ENCODE measurements at regions not wholly inside any gene's neighbourhood (a gene's known extent, or its start where the extent isn't known, plus 50 kb on each side); places are given as distances from the start of the nearest gene placed in this dataset.

DNA sequence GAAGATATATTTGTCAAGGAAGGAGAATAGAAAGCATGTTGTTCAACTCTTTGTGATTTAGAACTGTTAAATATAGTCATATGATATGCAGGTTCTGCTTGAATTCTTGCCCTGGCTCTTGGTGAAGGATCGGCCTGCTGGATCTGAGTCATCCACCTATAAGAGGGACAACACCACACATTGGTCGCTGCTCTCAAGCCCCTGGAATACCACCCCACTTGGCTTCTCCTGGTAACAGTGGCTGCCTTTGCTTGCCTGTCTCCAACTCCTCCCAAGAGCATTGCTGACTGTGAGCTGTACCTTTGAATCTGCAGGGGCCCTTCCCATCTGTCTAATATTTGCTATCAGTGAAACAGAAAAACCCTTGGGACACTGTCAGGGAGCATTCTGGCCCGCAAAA, 78.9 kb upstream of the DGKG start:
- TF ChIP-seq POLR2A (IDR thresholded peaks at IDR 0.05; ENCODE audit: low read depth, low read length) (no peak), JUN (IDR thresholded peaks at IDR 0.05; ENCODE audit: borderline replicate concordance, insufficient read depth, insufficient read length, low read depth) (no peak), POLR2AphosphoS5 (IDR thresholded peaks at IDR 0.05; ENCODE audit: insufficient read depth, low read depth, low read length) (no peak), EZH2 (IDR thresholded peaks at IDR 0.05; ENCODE audit: borderline replicate concordance, low read depth, low read length, severe bottlenecking) (no peak), FOS (IDR thresholded peaks at IDR 0.05; ENCODE audit: borderline replicate concordance, insufficient read depth, low read length) (no peak)
- TF ChIP-seq, protein P1, sequence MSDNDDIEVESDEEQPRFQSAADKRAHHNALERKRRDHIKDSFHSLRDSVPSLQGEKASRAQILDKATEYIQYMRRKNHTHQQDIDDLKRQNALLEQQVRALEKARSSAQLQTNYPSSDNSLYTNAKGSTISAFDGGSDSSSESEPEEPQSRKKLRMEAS (IDR thresholded peaks at IDR 0.05; ENCODE audit: insufficient read depth, insufficient read length) = no peak
- TF ChIP-seq, protein P2, sequence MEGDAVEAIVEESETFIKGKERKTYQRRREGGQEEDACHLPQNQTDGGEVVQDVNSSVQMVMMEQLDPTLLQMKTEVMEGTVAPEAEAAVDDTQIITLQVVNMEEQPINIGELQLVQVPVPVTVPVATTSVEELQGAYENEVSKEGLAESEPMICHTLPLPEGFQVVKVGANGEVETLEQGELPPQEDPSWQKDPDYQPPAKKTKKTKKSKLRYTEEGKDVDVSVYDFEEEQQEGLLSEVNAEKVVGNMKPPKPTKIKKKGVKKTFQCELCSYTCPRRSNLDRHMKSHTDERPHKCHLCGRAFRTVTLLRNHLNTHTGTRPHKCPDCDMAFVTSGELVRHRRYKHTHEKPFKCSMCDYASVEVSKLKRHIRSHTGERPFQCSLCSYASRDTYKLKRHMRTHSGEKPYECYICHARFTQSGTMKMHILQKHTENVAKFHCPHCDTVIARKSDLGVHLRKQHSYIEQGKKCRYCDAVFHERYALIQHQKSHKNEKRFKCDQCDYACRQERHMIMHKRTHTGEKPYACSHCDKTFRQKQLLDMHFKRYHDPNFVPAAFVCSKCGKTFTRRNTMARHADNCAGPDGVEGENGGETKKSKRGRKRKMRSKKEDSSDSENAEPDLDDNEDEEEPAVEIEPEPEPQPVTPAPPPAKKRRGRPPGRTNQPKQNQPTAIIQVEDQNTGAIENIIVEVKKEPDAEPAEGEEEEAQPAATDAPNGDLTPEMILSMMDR (IDR thresholded peaks at IDR 0.05; ENCODE audit: extremely low read depth in 1 of 2, insufficient read depth in 1 of 2, low read depth in 1 of 2, low read length in 2 of 2) = no peak
